DND-41 (cell line): ENCODE measurements at regions not wholly inside any gene's neighbourhood (a gene's known extent, or its start where the extent isn't known, plus 50 kb on each side); places are given as distances from the start of the nearest gene placed in this dataset.

Source experiments
- ATAC-seq: fragments of 200-7000 bp; cut with Tn5 transposase; 3 replicates; pipeline ENCODE4 v1.9.1; 2021; ENCODE audit warnings: low read depth; ENCODE audit not compliant: insufficient read depth
- DNase-seq: peaks from one replicate; pipeline ENCODE4 v3.0.0-alpha.2; 2020
- H2AFZ ChIP-seq: 2 replicates; pipeline ENCODE4 v1.6.0; 2012; ENCODE audit warnings: low read depth, low read length
- H3K27ac ChIP-seq: 2 replicates; pipeline ENCODE4 v1.5.1; 2012; ENCODE audit warnings: low read length, inconsistent platforms
- H3K27me3 ChIP-seq: fragments of 200-600 bp; sonication (generic); 2 replicates; pipeline ENCODE4 v1.6.0; 2012; ENCODE audit warnings: low read length, mild to moderate bottlenecking, inconsistent platforms; ENCODE audit not compliant: insufficient read depth, poor library complexity
- H3K36me3 ChIP-seq: 2 replicates; pipeline ENCODE4 v1.5.1; 2012; ENCODE audit warnings: low read length, inconsistent platforms; ENCODE audit not compliant: insufficient read depth
- H3K4me1 ChIP-seq: 2 replicates; pipeline ENCODE4 v1.5.1; 2012; ENCODE audit warnings: mild to moderate bottlenecking, low read length; ENCODE audit not compliant: insufficient read depth
- H3K4me2 ChIP-seq: 2 replicates; pipeline ENCODE4 v1.6.0; 2012; ENCODE audit warnings: mild to moderate bottlenecking, moderate library complexity, low read length, inconsistent platforms; ENCODE audit not compliant: insufficient read depth
- H3K4me3 ChIP-seq, 2 experiments: fragments of 200-600 bp in 1 of 2; shearing (Covaris generic) in 1 of 2; 2 replicates each; pipeline ENCODE4 v1.5.1; 2012 to 2016; ENCODE audit warnings: inconsistent platforms in 2 of 2, low read length in 2 of 2, mild to moderate bottlenecking in 2 of 2, low read depth in 1 of 2, moderate library complexity in 1 of 2
- H3K79me2 ChIP-seq: 2 replicates; pipeline ENCODE4 v1.6.0; 2012; ENCODE audit warnings: low read length, inconsistent platforms; ENCODE audit not compliant: insufficient read depth
- H3K9ac ChIP-seq: 2 replicates; pipeline ENCODE4 v1.6.0; 2012; ENCODE audit warnings: low read depth, mild to moderate bottlenecking, inconsistent platforms, low read length, moderate library complexity
- H3K9me3 ChIP-seq: 2 replicates; pipeline ENCODE4 v1.5.1; 2012; ENCODE audit warnings: low read length, moderate library complexity, mild to moderate bottlenecking, inconsistent platforms; ENCODE audit not compliant: insufficient read depth, severe bottlenecking
- H4K20me1 ChIP-seq: 2 replicates; pipeline ENCODE4 v1.6.0; 2012; ENCODE audit warnings: low read length; ENCODE audit not compliant: insufficient read depth
- EZH2 ChIP-seq: IDR thresholded peaks from 3 replicates; pipeline ENCODE4 v1.6.1; 2012; ENCODE audit warnings: borderline replicate concordance, low read depth, mild to moderate bottlenecking, moderate library complexity, low read length, inconsistent platforms; ENCODE audit not compliant: severe bottlenecking
- TF ChIP-seq, protein P1 (sequence below): IDR thresholded peaks from 2 replicates; pipeline ENCODE4 v1.5.1; 2012; ENCODE audit warnings: borderline replicate concordance, low read length, moderate library complexity, mild to moderate bottlenecking; ENCODE audit not compliant: poor library complexity, severe bottlenecking; ENCODE audit errors: extremely low read depth

DNA sequence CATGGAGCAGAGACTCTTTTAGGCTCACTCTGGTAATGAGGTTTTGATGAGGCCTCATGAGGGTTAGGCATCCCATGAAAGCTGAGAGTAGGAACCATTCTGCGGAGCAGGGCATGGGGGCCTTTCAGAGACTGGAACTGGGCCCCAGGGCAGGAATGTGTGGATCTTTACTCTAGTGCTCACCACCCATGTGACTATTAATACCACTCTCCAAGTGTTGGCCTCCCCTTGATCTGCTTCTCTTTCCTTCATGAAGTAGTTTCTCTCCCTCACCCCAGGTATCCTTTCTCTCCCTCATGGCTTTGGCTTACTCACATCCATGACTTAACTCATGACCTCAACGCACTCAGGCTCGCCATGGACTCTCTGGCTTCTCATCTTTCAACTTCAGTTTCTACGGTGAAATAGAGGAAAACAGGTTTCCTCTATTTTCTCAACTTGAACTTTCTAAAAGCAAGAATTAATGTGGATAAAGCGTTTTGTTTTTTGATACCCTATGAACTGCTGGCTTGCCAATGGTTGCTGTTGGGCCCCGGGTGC, 50.5 kb upstream of the GADD45A start:
- no peaks in the 10 kb centered on the region for H4K20me1 ChIP-seq
- peaks cover 18% of the 10 kb centered on the region for H3K4me1 ChIP-seq
- no peak for ATAC-seq
- H2AFZ ChIP-seq = no peak overlapping the region
- H3K9me3 ChIP-seq = no peaks in the 10 kb centered on the region
- no peak overlapping the region for H3K4me2 ChIP-seq
- H3K27me3 ChIP-seq = peaks cover 2% of the 10 kb centered on the region
- TF ChIP-seq, protein P1, sequence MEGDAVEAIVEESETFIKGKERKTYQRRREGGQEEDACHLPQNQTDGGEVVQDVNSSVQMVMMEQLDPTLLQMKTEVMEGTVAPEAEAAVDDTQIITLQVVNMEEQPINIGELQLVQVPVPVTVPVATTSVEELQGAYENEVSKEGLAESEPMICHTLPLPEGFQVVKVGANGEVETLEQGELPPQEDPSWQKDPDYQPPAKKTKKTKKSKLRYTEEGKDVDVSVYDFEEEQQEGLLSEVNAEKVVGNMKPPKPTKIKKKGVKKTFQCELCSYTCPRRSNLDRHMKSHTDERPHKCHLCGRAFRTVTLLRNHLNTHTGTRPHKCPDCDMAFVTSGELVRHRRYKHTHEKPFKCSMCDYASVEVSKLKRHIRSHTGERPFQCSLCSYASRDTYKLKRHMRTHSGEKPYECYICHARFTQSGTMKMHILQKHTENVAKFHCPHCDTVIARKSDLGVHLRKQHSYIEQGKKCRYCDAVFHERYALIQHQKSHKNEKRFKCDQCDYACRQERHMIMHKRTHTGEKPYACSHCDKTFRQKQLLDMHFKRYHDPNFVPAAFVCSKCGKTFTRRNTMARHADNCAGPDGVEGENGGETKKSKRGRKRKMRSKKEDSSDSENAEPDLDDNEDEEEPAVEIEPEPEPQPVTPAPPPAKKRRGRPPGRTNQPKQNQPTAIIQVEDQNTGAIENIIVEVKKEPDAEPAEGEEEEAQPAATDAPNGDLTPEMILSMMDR = no peak
- TF ChIP-seq EZH2 = no peak
- no peaks in the 10 kb centered on the region for H3K79me2 ChIP-seq
- H3K4me3 ChIP-seq = no peak overlapping the region
- no peak overlapping the region for H3K9ac ChIP-seq
- no peak for DNase-seq
- no peaks in the 10 kb centered on the region for H3K36me3 ChIP-seq
- no peak overlapping the region for H3K27ac ChIP-seq

DNA sequence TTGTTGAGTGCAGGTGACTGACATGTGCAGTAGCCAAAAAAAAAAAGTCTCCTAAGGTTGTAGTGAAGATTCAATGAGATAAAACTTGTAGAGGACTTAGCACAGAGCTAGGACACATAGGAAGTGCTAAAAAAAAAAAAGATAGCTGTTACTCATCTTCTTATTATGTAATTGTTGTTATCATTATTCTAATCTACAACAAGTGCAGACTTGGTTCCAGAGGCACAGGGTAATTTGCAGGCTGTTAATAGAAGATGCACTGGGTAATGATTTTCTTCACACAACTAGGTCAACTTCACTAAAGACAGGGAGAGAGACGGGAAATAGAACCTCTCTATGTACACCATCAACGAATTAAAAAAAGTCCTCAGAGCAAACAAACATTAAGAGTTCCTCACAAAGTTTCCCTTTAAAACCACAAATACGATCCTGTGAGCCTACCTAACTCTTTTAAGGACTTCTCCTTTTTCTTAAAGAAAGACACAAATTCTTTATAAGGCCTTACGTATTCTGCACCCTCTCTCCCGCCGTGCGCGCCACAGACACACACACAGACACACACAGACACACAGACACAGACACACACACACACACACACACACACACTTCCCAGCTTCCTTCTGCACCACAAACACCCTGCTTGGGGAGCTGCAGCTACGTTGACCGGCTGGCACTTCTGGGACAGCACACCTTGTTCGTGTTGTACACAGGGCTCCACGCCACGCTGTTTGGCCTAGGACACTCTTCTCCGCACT, 49.8 kb upstream of the GADD45A start:
- Histone ChIP-seq H3K4me3 (no peak overlapping the region), H3K27ac (no peak overlapping the region), H3K36me3 (no peaks in the 10 kb centered on the region), H3K4me2 (no peak overlapping the region; the same call in 1 of the 2 replicates), H3K4me1 (peaks cover 18% of the 10 kb centered on the region), H3K9ac (no peak overlapping the region), H4K20me1 (no peaks in the 10 kb centered on the region), H3K27me3 (no peaks in the 10 kb centered on the region), H3K79me2 (no peaks in the 10 kb centered on the region), H3K9me3 (no peaks in the 10 kb centered on the region), H2AFZ (no peak overlapping the region)
- peak; percentile 45; the same call in 1 of the 3 replicates for ATAC-seq
- no peak for DNase-seq
- TF ChIP-seq, protein P1 = no peak
- TF ChIP-seq EZH2 = no peak
